ENCODE measurements at regions not wholly inside any gene's neighbourhood (a gene's known extent, or its start where the extent isn't known, plus 50 kb on each side); places are given as distances from the start of the nearest gene placed in this dataset.

- TF ChIP-seq CTCF (IDR thresholded peaks at IDR 0.05) (no peak), POLR2A (IDR thresholded peaks at IDR 0.05) (no peak)
Observed at GRCh38 chr22:25368271-25368670, 148.8 kb downstream of the CRYBB2 start.
